ENCODE measurements at regions not wholly inside any gene's neighbourhood (a gene's known extent, or its start where the extent isn't known, plus 50 kb on each side); places are given as distances from the start of the nearest gene placed in this dataset.

DNA sequence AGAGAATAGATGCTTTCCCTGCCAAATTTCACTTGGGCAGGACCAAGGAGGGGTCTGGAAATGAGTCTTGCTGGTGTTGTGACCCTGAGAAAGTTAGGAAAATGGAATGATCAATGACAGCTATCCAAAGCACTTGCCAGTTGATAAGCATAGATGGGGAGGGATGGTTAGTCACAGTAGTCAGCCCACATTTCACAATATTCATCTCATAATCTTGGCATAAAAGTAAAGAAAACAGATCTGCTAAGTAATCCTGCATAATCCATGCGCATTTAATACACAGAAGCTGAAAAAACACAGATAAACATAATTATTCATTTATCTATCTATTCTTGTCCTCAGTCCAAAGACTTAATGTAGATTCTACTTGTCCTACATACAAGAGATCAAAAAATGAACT, 184.1 kb downstream of the ZIC4 start:
- TF ChIP-seq, protein P1, sequence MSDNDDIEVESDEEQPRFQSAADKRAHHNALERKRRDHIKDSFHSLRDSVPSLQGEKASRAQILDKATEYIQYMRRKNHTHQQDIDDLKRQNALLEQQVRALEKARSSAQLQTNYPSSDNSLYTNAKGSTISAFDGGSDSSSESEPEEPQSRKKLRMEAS (IDR thresholded peaks at IDR 0.05; ENCODE audit: low read depth): no peak
- TF ChIP-seq GABPA (IDR thresholded peaks at IDR 0.05; ENCODE audit: low read depth): no peak
- Histone ChIP-seq H3K27ac (ENCODE audit: low read depth in 2 of 2, low read length in 1 of 2) (no peak overlapping the region), H3K4me3 (ENCODE audit: low read depth in 2 of 2, low read length in 1 of 2) (no peak overlapping the region), H3K27me3 (ENCODE audit: insufficient read depth) (no peaks in the 10 kb centered on the region), H3K9me3 (no peaks in the 10 kb centered on the region), H3K4me2 (no peak overlapping the region), H3F3A (replicated peaks; ENCODE audit: insufficient read depth) (no peaks in the 10 kb centered on the region), H3K36me3 (replicated peaks in 1 of 2; ENCODE audit: control insufficient read depth in 1 of 2, insufficient read depth in 2 of 2, low read length in 1 of 2) (no peaks in the 10 kb centered on the region), H3K4me1 (ENCODE audit: control insufficient read depth in 1 of 2, insufficient read depth in 2 of 2, low read depth in 1 of 2, low read length in 1 of 2) (no peaks in the 10 kb centered on the region), H3K9ac (no peak overlapping the region), H2AFZ (ENCODE audit: low read depth) (no peak overlapping the region), H3K79me2 (ENCODE audit: insufficient read depth) (no peaks in the 10 kb centered on the region), H4K20me1 (ENCODE audit: insufficient read depth) (no peaks in the 10 kb centered on the region), H3K9me2 (no peaks in the 10 kb centered on the region)
- no peak for DNase-seq
- CTCF ChIA-PET: no interaction called here
- POLR2A ChIA-PET: no interaction called here
- WGBS (ENCODE audit: low lambda C conversion rate): 28% methylated on average over 1 of the region's 1 CpG

DNA sequence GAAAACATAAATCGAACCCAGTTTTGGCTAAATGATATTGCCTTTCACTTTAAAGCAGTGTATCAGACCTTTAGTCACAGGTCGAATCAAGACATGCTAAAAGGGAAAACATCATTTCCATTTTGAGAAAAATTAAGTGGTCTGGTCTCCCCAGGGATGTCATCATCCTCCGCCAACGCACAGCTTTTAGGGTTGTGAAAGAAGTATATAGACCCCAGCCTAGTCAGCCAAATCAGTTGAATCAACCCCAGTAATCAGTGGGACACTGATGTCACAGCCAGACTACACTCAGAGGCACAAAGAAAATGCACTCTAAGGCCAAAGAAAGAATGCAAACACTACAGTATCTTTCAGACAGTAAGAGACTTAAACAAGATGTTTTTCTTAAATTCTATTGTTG, 187.4 kb downstream of the ZIC4 start:
- Histone ChIP-seq H3F3A (replicated peaks; ENCODE audit: insufficient read depth) (no peaks in the 10 kb centered on the region), H4K20me1 (ENCODE audit: insufficient read depth) (no peaks in the 10 kb centered on the region), H3K36me3 (replicated peaks in 1 of 2; ENCODE audit: control insufficient read depth in 1 of 2, insufficient read depth in 2 of 2, low read length in 1 of 2) (no peaks in the 10 kb centered on the region), H3K9ac (no peak overlapping the region), H3K4me2 (no peak overlapping the region), H3K79me2 (ENCODE audit: insufficient read depth) (no peaks in the 10 kb centered on the region), H3K4me3 (ENCODE audit: low read depth in 2 of 2, low read length in 1 of 2) (no peak overlapping the region), H2AFZ (ENCODE audit: low read depth) (no peak overlapping the region), H3K27me3 (ENCODE audit: insufficient read depth) (no peaks in the 10 kb centered on the region), H3K9me3 (no peaks in the 10 kb centered on the region), H3K27ac (ENCODE audit: low read depth in 2 of 2, low read length in 1 of 2) (no peak overlapping the region), H3K9me2 (no peaks in the 10 kb centered on the region), H3K4me1 (ENCODE audit: control insufficient read depth in 1 of 2, insufficient read depth in 2 of 2, low read depth in 1 of 2, low read length in 1 of 2) (no peaks in the 10 kb centered on the region)
- WGBS (ENCODE audit: low lambda C conversion rate): 37% methylated on average over 4 of the region's 4 CpGs
- no peak for TF ChIP-seq EP300 (IDR thresholded peaks at IDR 0.05; ENCODE audit: borderline replicate concordance in 1 of 2, low read depth in 1 of 2, low read length in 1 of 2)
- no peak for TF ChIP-seq YY1 (IDR thresholded peaks at IDR 0.05; ENCODE audit: low read depth)
- TF ChIP-seq, protein P2, sequence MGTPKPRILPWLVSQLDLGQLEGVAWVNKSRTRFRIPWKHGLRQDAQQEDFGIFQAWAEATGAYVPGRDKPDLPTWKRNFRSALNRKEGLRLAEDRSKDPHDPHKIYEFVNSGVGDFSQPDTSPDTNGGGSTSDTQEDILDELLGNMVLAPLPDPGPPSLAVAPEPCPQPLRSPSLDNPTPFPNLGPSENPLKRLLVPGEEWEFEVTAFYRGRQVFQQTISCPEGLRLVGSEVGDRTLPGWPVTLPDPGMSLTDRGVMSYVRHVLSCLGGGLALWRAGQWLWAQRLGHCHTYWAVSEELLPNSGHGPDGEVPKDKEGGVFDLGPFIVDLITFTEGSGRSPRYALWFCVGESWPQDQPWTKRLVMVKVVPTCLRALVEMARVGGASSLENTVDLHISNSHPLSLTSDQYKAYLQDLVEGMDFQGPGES (IDR thresholded peaks at IDR 0.05; ENCODE audit: low read depth, low read length): no peak
- no peak for TF ChIP-seq FOXM1 (IDR thresholded peaks at IDR 0.05; ENCODE audit: low read depth)
- no peak for TF ChIP-seq SMC3 (IDR thresholded peaks at IDR 0.05; ENCODE audit: low read depth, low read length)
- DNase-seq: no peak
- ChIA-PET POLR2A (no interaction called here), CTCF (no interaction called here)

DNA sequence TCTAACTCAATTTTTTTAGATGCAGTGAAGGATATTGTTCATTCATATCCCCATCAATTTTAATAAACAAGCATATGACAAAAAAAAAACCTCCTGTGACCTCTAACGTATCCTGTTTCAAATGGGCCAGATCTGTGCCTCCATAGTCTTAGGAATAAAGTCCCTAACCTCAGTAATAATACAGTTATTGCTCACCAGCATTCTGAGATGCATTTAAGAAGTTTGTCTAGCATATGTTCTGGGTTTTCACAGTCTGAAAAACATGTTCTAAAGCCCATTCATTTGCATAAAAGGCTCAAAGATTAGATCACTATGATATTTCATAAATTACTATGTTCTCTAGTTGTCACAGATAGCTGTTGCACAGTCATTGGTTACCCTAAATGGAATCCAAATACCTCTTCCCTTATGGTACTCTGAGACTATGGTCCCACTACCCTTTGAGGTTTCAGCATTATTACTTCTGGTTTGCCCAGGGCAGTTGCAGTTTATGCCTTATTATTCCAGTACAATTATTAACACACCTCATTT, 190.1 kb downstream of the ZIC4 start:
- Histone ChIP-seq H3K27ac (ENCODE audit: low read depth in 2 of 2, low read length in 1 of 2) (no peak overlapping the region), H3K36me3 (replicated peaks in 1 of 2; ENCODE audit: control insufficient read depth in 1 of 2, insufficient read depth in 2 of 2, low read length in 1 of 2) (no peaks in the 10 kb centered on the region)
- CTCF ChIA-PET: no interaction called here

More for the DNA sequence above, 190.1 kb downstream of the ZIC4 start:
- Histone ChIP-seq H3K4me2 (no peak overlapping the region), H3K9me2 (no peaks in the 10 kb centered on the region), H2AFZ (ENCODE audit: low read depth) (no peak overlapping the region), H3F3A (replicated peaks; ENCODE audit: insufficient read depth) (no peaks in the 10 kb centered on the region), H3K79me2 (ENCODE audit: insufficient read depth) (no peaks in the 10 kb centered on the region), H4K20me1 (ENCODE audit: insufficient read depth) (no peaks in the 10 kb centered on the region), H3K27me3 (ENCODE audit: insufficient read depth) (no peaks in the 10 kb centered on the region), H3K4me1 (ENCODE audit: control insufficient read depth in 1 of 2, insufficient read depth in 2 of 2, low read depth in 1 of 2, low read length in 1 of 2) (no peaks in the 10 kb centered on the region), H3K9ac (no peak overlapping the region), H3K4me3 (ENCODE audit: low read depth in 2 of 2, low read length in 1 of 2) (no peak overlapping the region), H3K9me3 (no peaks in the 10 kb centered on the region)
- POLR2A ChIA-PET: no interaction called here
- no peak for DNase-seq
- TF ChIP-seq TEAD4 (IDR thresholded peaks at IDR 0.05; ENCODE audit: borderline replicate concordance, insufficient read depth) (no peak), NRF1 (IDR thresholded peaks at IDR 0.05; ENCODE audit: low read depth, low read length) (no peak), SMC3 (IDR thresholded peaks at IDR 0.05; ENCODE audit: low read depth, low read length) (no peak), POLR2AphosphoS5 (IDR thresholded peaks at IDR 0.05; ENCODE audit: low read depth, low read length) (no peak), YY1 (IDR thresholded peaks at IDR 0.05; ENCODE audit: low read depth) (no peak)
- TF ChIP-seq, protein P3, sequence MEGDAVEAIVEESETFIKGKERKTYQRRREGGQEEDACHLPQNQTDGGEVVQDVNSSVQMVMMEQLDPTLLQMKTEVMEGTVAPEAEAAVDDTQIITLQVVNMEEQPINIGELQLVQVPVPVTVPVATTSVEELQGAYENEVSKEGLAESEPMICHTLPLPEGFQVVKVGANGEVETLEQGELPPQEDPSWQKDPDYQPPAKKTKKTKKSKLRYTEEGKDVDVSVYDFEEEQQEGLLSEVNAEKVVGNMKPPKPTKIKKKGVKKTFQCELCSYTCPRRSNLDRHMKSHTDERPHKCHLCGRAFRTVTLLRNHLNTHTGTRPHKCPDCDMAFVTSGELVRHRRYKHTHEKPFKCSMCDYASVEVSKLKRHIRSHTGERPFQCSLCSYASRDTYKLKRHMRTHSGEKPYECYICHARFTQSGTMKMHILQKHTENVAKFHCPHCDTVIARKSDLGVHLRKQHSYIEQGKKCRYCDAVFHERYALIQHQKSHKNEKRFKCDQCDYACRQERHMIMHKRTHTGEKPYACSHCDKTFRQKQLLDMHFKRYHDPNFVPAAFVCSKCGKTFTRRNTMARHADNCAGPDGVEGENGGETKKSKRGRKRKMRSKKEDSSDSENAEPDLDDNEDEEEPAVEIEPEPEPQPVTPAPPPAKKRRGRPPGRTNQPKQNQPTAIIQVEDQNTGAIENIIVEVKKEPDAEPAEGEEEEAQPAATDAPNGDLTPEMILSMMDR (IDR thresholded peaks at IDR 0.05): no peak
- 6% methylated on average over 1 of the region's 1 CpG for WGBS (ENCODE audit: low lambda C conversion rate)

Measured in SK-N-SH (cell line).